IMR-90 (cell line): ENCODE measurements at regions not wholly inside any gene's neighbourhood (a gene's known extent, or its start where the extent isn't known, plus 50 kb on each side); places are given as distances from the start of the nearest gene placed in this dataset.

Experiments
- ATAC-seq: fragments of 200-7000 bp; cut with Tn5 transposase; 2 replicates; pipeline ENCODE4 v1.9.1; 2020; ENCODE audit warnings: low read depth, mild to moderate bottlenecking, moderate library complexity
- BruUV-seq: library from RNA; stranded (reverse); fragments of 400-500 nt; replicated peaks from 2 replicates; lab custom pipeline; 2021; lab: Mats Ljungman, UMichigan
- CTCF ChIA-PET: fragments of 300-600 bp; formaldehyde crosslinking; extraction: SDS; loops from one replicate; lab custom pipeline; 2021; ENCODE audit warnings: antibody characterized with exemption; lab: Yijun Ruan, JAX
- POLR2A ChIA-PET: fragments of 300-600 bp; sonication (Branson Sonifier 250); formaldehyde crosslinking; loops from one replicate; lab custom pipeline; 2022; ENCODE audit warnings: antibody characterized with exemption; ENCODE audit not compliant: unreplicated experiment; lab: Charles Lee
- DNase-seq: peaks from one replicate; pipeline ENCODE4 v3.0.0; 2013
- H2AFZ ChIP-seq: replicated peaks from 2 replicates; pipeline ENCODE3; 2013; ENCODE audit warnings: low read length, mild to moderate bottlenecking; ENCODE audit not compliant: poor library complexity
- H2AK5ac ChIP-seq: 2 replicates; pipeline ENCODE4 v1.6.1; 2013; ENCODE audit warnings: low read depth, low read length, inconsistent platforms
- H2AK9ac ChIP-seq: replicated peaks from 2 replicates; pipeline ENCODE3; 2013; ENCODE audit warnings: mild to moderate bottlenecking, low read depth, low read length, moderate library complexity; ENCODE audit not compliant: poor library complexity
- H2BK120ac ChIP-seq: 2 replicates; pipeline ENCODE4 v1.6.1; 2013; ENCODE audit warnings: low read depth, low read length, inconsistent platforms
- H2BK15ac ChIP-seq: 3 replicates; pipeline ENCODE4 v1.6.1; 2013; ENCODE audit warnings: low read depth, low read length, inconsistent platforms
- H2BK20ac ChIP-seq: 2 replicates; pipeline ENCODE4 v1.6.1; 2013; ENCODE audit warnings: low read depth, mild to moderate bottlenecking, inconsistent platforms, low read length, moderate library complexity
- H2BK5ac ChIP-seq: 2 replicates; pipeline ENCODE4 v1.6.1; 2013; ENCODE audit warnings: mild to moderate bottlenecking, low read depth, low read length, inconsistent platforms; ENCODE audit not compliant: poor library complexity, severe bottlenecking
- H3K14ac ChIP-seq: replicated peaks from 2 replicates; pipeline ENCODE4 v1.6.1; 2013; ENCODE audit warnings: low read depth, low read length, inconsistent platforms
- H3K18ac ChIP-seq: 2 replicates; pipeline ENCODE4 v1.6.1; 2013; ENCODE audit warnings: low read depth, low read length, control low read depth
- H3K23ac ChIP-seq: 2 replicates; pipeline ENCODE4 v1.6.1; 2013; ENCODE audit warnings: low read depth, low read length, inconsistent platforms
- H3K27ac ChIP-seq: 2 replicates; pipeline ENCODE4 v1.5.1; 2013; ENCODE audit warnings: mild to moderate bottlenecking, control low read depth, low read length; ENCODE audit not compliant: insufficient read depth
- H3K27me3 ChIP-seq: 2 replicates; pipeline ENCODE4 v1.6.1; 2013; ENCODE audit warnings: low read length; ENCODE audit not compliant: control insufficient read depth, insufficient read depth
- H3K36me3 ChIP-seq: 2 replicates; pipeline ENCODE4 v1.6.1; 2013; ENCODE audit warnings: low read length, mixed read lengths; ENCODE audit not compliant: control insufficient read depth, insufficient read depth
- H3K4ac ChIP-seq: 2 replicates; pipeline ENCODE4 v1.6.1; 2013; ENCODE audit warnings: low read depth, low read length, inconsistent platforms
- H3K4me1 ChIP-seq: 2 replicates; pipeline ENCODE4 v1.6.1; 2013; ENCODE audit warnings: low read length, mixed read lengths; ENCODE audit not compliant: control insufficient read depth, insufficient read depth
- H3K4me2 ChIP-seq: 2 replicates; pipeline ENCODE4 v1.6.1; 2013; ENCODE audit warnings: low read depth, mild to moderate bottlenecking, control low read depth, low read length, moderate library complexity
- H3K4me3 ChIP-seq: 2 replicates; pipeline ENCODE4 v1.5.1; 2013; ENCODE audit warnings: low read depth, mild to moderate bottlenecking, control low read depth, low read length, moderate library complexity; ENCODE audit not compliant: insufficient read depth
- H3K56ac ChIP-seq: 2 replicates; pipeline ENCODE4 v1.6.1; 2013; ENCODE audit warnings: low read length, inconsistent platforms; ENCODE audit not compliant: insufficient read depth; ENCODE audit errors: extremely low read depth
- H3K79me1 ChIP-seq, 2 experiments: 2 replicates each; pipeline ENCODE4 v1.6.1; 2013; ENCODE audit warnings: low read length in 2 of 2, inconsistent platforms in 1 of 2, low read depth in 1 of 2
- H3K9ac ChIP-seq: 2 replicates; pipeline ENCODE4 v1.6.1; 2013; ENCODE audit warnings: low read depth, low read length, control low read depth
- H3K9me1 ChIP-seq: 2 replicates; pipeline ENCODE4 v1.6.1; 2013; ENCODE audit warnings: low read length, inconsistent platforms; ENCODE audit not compliant: insufficient read depth
- H3K9me3 ChIP-seq: 2 replicates; pipeline ENCODE4 v1.6.1; 2013; ENCODE audit warnings: low read length; ENCODE audit not compliant: control insufficient read depth, insufficient read depth
- H4K20me1 ChIP-seq: 2 replicates; pipeline ENCODE4 v1.6.1; 2013; ENCODE audit warnings: low read length, inconsistent platforms; ENCODE audit not compliant: insufficient read depth
- H4K5ac ChIP-seq: 2 replicates; pipeline ENCODE4 v1.6.1; 2013; ENCODE audit warnings: mild to moderate bottlenecking, low read depth, low read length, control low read depth
- H4K8ac ChIP-seq, 2 experiments: 2 replicates each; pipeline ENCODE4 v1.6.1; 2013; ENCODE audit warnings: low read depth in 2 of 2, low read length in 2 of 2, control low read depth in 1 of 2, inconsistent platforms in 1 of 2
- H4K91ac ChIP-seq: 2 replicates; pipeline ENCODE4 v1.6.1; 2013; ENCODE audit warnings: low read depth, low read length, inconsistent platforms; ENCODE audit not compliant: insufficient read depth
- BHLHE40 ChIP-seq: fragments of 150-350 bp; IDR thresholded peaks from 2 replicates; pipeline ENCODE4 v1.6.1; 2016; ENCODE audit warnings: mild to moderate bottlenecking, low read depth, low read length
- CEBPB ChIP-seq: IDR thresholded peaks from 2 replicates; pipeline ENCODE4 v1.6.1; 2012; ENCODE audit warnings: low read depth, low read length, improper control_type of control experiment
- CHD1 ChIP-seq: IDR thresholded peaks from 2 replicates; pipeline ENCODE4 v1.6.1; 2012; ENCODE audit warnings: low read depth, low read length, improper control_type of control experiment
- ELK1 ChIP-seq: fragments of 150-350 bp; IDR thresholded peaks from 2 replicates; pipeline ENCODE4 v1.6.1; 2016; ENCODE audit warnings: low read depth, mild to moderate bottlenecking, low read length, moderate library complexity, borderline replicate concordance
- FOS ChIP-seq: fragments of 150-350 bp; IDR thresholded peaks from 2 replicates; pipeline ENCODE4 v1.6.1; 2016; ENCODE audit warnings: low read depth, low read length
- MAFK ChIP-seq: IDR thresholded peaks from 2 replicates; pipeline ENCODE4 v1.6.1; 2012; ENCODE audit warnings: low read depth, low read length, improper control_type of control experiment
- MAZ ChIP-seq: IDR thresholded peaks from 2 replicates; pipeline ENCODE4 v1.6.1; 2012; ENCODE audit warnings: low read depth, mild to moderate bottlenecking, low read length, improper control_type of control experiment, moderate library complexity, borderline replicate concordance
- MXI1 ChIP-seq: IDR thresholded peaks from 2 replicates; pipeline ENCODE4 v1.6.1; 2012; ENCODE audit warnings: low read depth, mild to moderate bottlenecking, low read length, moderate library complexity, borderline replicate concordance
- NFE2L2 ChIP-seq: fragments of 150-350 bp; IDR thresholded peaks from 2 replicates; pipeline ENCODE4 v1.6.1; 2016; ENCODE audit warnings: low read depth, mild to moderate bottlenecking, low read length
- POLR2A ChIP-seq: IDR thresholded peaks from 2 replicates; pipeline ENCODE4 v1.6.1; 2012; ENCODE audit warnings: mild to moderate bottlenecking, low read depth, low read length
- RAD21 ChIP-seq: IDR thresholded peaks from 2 replicates; pipeline ENCODE4 v1.6.1; 2012; ENCODE audit warnings: low read length, improper control_type of control experiment
- RCOR1 ChIP-seq: IDR thresholded peaks from 2 replicates; pipeline ENCODE4 v1.6.1; 2012; ENCODE audit warnings: mild to moderate bottlenecking, low read length, improper control_type of control experiment; ENCODE audit not compliant: insufficient replicate concordance
- RFX5 ChIP-seq: IDR thresholded peaks from 2 replicates; pipeline ENCODE4 v1.8.0; 2012; ENCODE audit warnings: low read depth, mild to moderate bottlenecking, low read length, moderate library complexity
- SMC3 ChIP-seq: fragments of 150-350 bp; IDR thresholded peaks from 2 replicates; pipeline ENCODE4 v1.6.1; 2016; ENCODE audit warnings: low read depth, mild to moderate bottlenecking, antibody characterized with exemption, low read length, moderate library complexity
- USF2 ChIP-seq: fragments of 150-350 bp; IDR thresholded peaks from 2 replicates; pipeline ENCODE4 v1.6.1; 2017; ENCODE audit warnings: mild to moderate bottlenecking, antibody characterized with exemption, low read length, low read depth
- WGBS, 2 experiments: methylation state at CpG; one replicate each; pipeline versions ENCODE4 v1.1.5 to v1.1.7; 2013; ENCODE audit warnings: missing lambda C conversion rate in 2 of 2; ENCODE audit not compliant: insufficient read length in 1 of 2; ENCODE audit errors: extremely low coverage in 2 of 2; 5-methylcytosine and 5-hydroxymethylcytosine counted together
- dilution Hi-C: fragments of 300-500 bp; cut with HindIII; formaldehyde crosslinking; loops from one replicate; pipeline ENCODE4 v1.14.3; 2018; ENCODE audit warnings: low sequenced_read_pairs; ENCODE audit not compliant: unreplicated experiment
- in situ Hi-C: fragments of 300-500 bp; cut with MboI; formaldehyde crosslinking; loops from 3 replicates; pipeline ENCODE4 v1.14.3; 2019; ENCODE audit warnings: low sequenced_read_pairs, inconsistent platforms, mixed read lengths
- intact Hi-C: fragments of 100-400 bp; cut with micrococcal nuclease; formaldehyde crosslinking; loops from 2 replicates; pipeline ENCODE4 v1.10.0; 2022
- TF ChIP-seq, protein P1 (sequence below): conservative IDR thresholded peaks from 2 replicates; pipeline ENCODE4 v1.5.1; 2012; ENCODE audit warnings: mild to moderate bottlenecking, low read depth, low read length, improper control_type of control experiment

DNA sequence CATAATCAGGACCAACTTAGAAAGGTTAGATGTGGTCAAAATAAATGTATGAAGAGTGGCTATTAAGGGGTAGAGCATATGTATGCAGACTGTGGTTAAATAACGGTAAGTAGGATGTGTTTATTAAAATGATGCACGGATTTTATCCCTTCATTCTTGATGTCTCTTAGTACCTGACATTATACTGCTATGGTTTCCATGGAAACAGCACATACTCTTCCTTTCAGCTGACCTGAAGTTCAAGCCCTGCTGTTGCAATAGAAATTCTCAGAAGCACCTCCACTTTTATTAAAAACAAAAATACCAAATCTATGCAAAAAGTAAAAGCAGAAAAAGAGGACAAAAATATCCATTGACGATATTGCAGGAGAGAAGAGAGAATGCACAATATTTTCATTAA lies 381.4 kb downstream of the RWDD3 start:
- Histone ChIP-seq H4K5ac (no peak overlapping the region), H2BK15ac (no peak overlapping the region), H2BK20ac (no peak overlapping the region), H3K27ac (no peak overlapping the region), H3K4me3 (no peak overlapping the region), H2BK5ac (no peak overlapping the region), H3K23ac (no peak overlapping the region), H3K4me1 (no peaks in the 10 kb centered on the region), H3K79me1 (no peaks in the 10 kb centered on the region), H2AK5ac (no peak overlapping the region), H3K4ac (no peak overlapping the region), H2AFZ (no peak overlapping the region), H3K14ac (no peak overlapping the region), H4K20me1 (no peaks in the 10 kb centered on the region), H3K18ac (no peak overlapping the region), H3K36me3 (no peaks in the 10 kb centered on the region), H4K91ac (no peak overlapping the region), H3K9me3 (no peaks in the 10 kb centered on the region), H3K4me2 (no peak overlapping the region), H3K9me1 (no peaks in the 10 kb centered on the region), H2AK9ac (no peak overlapping the region), H4K8ac (no peak overlapping the region), H3K9ac (no peak overlapping the region), H3K27me3 (no peaks in the 10 kb centered on the region), H3K56ac (no peak overlapping the region), H2BK120ac (no peak overlapping the region)
- DNase-seq: no peak
- dilution Hi-C loops: no loop called here
- in situ Hi-C loops: no loop called here
- CTCF ChIA-PET: no interaction called here
- no TSS peak for BruUV-seq
- POLR2A ChIA-PET: no interaction called here
- TF ChIP-seq FOS (no peak), SMC3 (no peak), NFE2L2 (no peak), MAZ (no peak), ELK1 (no peak), BHLHE40 (no peak), RCOR1 (no peak), RAD21 (no peak), MAFK (no peak), USF2 (no peak), MXI1 (no peak), CEBPB (no peak), CHD1 (no peak), POLR2A (no peak), RFX5 (no peak)
- TF ChIP-seq, protein P1, sequence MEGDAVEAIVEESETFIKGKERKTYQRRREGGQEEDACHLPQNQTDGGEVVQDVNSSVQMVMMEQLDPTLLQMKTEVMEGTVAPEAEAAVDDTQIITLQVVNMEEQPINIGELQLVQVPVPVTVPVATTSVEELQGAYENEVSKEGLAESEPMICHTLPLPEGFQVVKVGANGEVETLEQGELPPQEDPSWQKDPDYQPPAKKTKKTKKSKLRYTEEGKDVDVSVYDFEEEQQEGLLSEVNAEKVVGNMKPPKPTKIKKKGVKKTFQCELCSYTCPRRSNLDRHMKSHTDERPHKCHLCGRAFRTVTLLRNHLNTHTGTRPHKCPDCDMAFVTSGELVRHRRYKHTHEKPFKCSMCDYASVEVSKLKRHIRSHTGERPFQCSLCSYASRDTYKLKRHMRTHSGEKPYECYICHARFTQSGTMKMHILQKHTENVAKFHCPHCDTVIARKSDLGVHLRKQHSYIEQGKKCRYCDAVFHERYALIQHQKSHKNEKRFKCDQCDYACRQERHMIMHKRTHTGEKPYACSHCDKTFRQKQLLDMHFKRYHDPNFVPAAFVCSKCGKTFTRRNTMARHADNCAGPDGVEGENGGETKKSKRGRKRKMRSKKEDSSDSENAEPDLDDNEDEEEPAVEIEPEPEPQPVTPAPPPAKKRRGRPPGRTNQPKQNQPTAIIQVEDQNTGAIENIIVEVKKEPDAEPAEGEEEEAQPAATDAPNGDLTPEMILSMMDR: no peak
- no peak for ATAC-seq
- WGBS, 2 experiments: no CpG with 5 or more reads among the region's 3 CpGs
- intact Hi-C loops: no loop called here
